Anterior cingulate cortex (tissue), 58 donors: ENCODE measurements at regions not wholly inside any gene's neighbourhood (a gene's known extent, or its start where the extent isn't known, plus 50 kb on each side); places are given as distances from the start of the nearest gene placed in this dataset.
A peak's percentile ranks its signal among the peaks of the same experiment; 100 is the strongest.
"Not testable (repeated sequence)": the region's sequence is repeated elsewhere in the genome, so short reads cannot be mapped to it uniquely, and the experiment has no call there.

Source experiments
- DNase-seq, 58 donors: peaks; one replicate each; lab custom pipeline; 2025; lab: John Stamatoyannopoulos, UW

DNA sequence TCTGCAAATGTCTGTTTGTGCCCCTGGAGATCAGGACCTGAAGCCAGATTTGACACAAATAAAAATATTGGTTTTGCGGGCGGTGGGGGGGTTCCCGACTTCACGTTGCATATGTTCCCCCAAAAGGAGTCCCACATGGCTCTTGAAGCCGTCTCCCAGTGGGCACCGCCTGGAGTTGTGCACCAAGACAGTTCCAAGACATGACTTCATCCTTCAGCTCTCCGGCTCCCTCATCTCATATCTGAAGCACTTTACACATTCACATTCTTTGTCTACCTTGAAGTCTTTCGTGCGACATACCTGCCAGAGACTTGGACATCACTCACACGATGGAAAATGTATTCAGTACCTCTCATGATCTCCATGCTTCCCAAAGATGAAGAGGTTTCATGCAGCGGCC lies 362.8 kb upstream of the FOXK1 start:
- DNase-seq = no peak

DNA sequence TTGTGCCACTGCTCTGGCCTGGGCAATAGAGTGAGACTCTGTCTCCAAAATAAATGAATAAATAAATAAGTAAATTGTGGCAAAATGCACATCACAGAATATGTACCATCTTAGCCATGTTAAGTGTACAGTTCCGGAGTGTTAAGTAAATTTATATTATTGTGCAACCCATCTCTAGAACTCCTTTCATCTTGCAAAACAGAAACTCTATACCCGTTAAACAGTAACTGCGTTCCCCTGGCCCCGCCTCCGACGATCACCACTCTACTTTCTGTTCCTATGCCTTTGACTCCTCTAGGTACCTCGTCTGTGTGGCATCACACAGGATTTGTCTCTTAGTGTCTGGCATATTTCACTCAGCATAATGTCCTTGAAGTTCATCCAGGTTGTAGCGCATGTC lies 356.4 kb upstream of the FOXK1 start:
- DNase-seq = no peak

DNA sequence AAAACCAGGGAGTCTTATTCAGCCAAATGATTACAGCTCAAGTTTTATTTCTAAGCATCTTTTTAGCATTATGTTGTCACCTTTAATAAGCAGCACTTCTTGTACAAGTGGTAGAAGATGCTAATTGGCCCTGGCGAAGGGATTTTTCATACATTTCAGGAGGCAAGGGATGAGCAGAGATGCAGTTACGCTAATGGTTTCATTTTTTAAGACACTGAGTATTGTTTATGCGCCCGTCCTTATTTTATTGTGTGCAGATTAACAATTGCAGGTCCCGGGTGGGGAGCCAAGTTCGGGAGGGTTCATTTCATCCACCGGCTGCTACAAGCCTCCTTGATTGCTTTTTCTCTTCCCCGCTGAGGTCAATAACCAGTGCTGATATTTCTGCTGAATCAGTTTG lies 350.4 kb upstream of the FOXK1 start:
- DNase-seq = no peak

DNA sequence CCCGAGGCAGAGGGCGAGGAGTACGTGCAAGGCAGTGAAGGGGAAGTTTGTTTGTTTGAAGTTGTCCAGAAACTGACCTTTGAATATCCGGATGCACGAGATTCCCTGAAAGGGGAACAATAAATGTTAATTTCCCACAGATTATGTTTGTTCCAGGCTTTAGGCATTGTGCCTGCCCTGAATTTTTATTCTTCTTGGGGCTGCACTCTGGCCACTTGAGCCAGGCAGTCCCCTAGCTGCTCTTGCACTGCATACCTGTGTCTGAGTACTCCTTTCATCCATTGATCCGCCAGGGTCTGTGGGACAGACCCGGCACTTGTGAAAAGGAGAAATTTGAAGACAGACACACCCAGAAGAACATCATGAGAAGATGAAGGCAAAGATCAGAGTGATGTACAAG lies 343.5 kb upstream of the FOXK1 start:
- no peak for DNase-seq

DNA sequence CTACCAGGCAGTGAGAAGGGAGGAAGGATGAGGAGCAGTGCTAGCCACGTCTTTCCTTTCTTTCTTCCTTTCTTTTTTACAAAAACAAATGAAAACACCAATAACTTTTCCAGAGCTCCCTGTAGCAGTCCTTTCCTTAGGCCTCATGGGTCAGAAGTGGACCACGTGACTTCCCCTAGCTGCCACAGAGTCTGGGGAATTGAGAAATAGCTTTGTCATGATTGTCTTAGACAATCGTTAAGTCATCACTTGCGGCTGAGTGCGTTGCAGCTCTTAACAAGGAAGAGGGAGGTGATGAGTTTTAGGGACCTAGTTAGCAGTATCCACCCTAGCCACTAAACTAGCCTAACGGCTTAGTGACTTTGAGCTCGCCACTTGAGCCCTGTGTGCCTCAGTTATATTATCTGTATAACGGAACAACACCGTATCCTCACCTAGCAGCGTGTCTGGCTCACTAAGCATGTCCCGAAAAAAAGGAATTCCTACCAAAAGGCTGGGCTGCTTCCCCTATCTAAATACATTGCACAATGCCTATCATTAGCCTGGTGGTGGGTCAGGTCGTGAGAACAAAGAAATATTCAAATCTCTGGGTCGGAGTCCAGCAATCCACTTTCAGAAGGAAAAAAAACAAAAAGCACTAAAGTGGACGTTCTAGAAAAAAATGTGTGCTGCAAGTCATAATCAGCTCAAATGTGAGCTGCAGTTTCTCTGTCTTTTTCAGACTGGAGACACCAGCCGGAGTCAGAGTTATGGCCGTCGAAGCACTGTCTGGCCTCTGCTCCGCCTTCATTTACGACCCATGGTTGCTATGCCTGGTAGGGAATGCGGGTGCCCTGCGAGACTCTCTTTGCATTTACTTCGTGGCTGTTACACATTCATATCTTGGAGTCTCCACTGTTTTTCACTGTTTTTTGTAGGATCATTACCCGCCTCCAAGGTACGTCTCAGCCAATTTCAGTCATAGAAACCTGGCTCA lies 338.5 kb upstream of the FOXK1 start:
- no peak for DNase-seq

DNA sequence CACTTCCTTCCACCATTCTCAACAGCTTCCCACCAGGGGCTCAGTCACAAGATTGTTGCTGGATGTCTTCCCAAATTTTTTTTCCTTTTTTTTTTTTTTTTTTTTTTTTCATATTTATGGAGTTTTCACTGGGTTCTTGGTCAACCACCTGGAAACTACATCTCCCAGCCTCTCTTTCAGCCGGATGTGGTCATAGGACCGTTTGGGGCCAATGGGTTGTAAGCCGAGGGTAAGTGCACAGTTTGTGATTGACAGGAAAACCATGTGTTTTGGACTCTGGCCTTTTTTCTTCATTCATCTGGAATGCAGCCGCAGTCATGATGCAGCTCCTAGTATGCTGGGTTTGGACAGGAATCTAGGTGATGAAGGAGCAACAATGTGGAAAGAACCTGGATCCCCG lies 337.1 kb upstream of the FOXK1 start:
- DNase-seq = no peak

DNA sequence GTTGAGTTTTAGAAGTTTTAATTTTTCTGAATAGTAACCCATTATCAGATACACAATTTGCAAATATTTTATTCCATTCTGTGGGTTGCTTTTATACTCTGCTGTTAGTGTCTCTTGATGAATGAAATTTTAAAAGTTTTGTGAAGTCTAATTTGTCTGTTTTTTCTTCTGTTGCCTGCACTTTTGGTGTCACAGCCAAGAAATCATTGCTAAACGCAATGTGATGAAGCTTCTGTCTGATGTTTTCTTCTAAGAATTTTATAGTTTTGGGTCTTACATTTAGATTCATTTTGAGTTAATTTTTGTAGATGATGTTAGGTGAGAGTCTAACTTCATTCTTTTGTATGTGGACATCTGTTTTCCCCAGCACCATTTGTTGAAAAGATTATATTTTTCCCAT lies 330.0 kb upstream of the FOXK1 start:
- no peak for DNase-seq

DNA sequence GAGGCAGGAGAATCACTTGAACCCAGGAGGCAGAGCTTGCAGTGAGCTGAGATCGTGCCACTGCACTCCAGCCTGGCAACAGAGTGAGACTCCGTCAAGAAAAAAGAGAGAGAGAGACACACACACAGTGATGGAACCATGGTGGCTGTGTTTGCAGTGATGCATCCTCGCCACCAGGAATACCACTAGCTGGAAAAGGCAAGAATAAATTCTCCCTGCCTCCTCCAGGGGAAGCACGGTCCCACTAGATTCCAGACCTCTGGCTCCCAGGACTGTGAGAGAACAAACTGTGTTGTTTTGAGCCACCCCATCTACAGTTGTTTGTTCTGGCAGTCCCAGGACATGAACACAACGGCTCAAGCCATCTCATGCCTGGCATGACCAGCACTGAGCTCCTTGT lies 320.3 kb upstream of the FOXK1 start:
- no peak for DNase-seq

DNA sequence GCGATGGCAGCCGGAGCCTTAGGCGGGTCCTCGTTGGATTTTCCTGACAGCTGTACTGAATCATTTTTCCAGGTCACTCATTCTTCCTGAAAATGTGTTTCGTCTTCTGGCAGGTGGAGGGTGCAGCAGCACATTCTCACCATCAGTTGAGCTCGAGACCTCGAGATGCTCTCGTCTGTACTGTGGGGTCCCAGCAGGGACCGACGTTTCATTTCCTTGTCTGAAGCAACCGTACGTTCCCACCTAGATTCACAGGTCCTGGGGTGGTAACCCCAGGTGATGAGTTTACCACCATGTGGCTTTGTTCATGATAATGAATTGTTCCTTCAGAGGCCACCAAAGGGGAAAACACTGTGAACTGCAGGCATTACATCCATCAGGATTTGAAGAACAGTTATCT lies 298.5 kb upstream of the FOXK1 start:
- no peak for DNase-seq

DNA sequence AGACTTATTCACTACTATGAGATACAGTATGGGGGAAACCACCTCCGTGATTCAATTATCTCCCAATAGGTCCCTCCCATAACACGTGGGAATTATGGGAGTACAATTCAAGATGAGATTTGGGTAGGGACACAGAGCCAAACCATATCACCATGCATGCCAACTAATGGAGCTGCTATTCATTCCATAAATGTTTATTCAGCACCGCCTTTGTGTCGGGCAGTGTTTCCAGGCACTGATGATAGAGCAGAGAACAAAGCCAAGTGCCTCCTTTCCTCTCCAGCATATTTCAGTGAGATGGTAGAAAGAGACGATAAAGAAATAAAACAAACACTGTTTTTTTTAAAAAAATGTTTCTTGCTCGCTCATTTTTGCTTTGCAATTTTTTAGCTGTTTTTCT lies 295.9 kb upstream of the FOXK1 start:
- DNase-seq = no peak

DNA sequence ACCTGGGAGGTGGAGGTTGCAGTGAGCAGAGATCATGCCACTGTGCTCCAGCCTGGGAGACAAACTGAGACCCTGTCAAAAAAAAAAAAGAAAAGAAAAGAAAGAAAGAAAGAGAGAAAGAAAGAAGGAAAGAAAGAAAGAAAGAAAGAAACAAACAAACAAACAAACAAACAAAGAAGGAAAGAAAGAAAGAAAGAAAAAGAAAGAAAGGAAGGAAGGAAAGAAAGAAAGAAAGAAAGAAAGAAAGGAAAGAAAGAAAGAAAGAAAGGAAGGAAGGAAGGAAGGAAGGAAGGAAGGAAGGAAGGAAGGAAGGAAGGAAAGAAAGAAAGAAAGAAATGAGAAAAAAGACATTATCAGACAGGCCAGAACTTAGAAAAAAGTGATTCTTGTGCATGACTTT lies 291.0 kb upstream of the FOXK1 start:
- not testable (repeated sequence) for DNase-seq

DNA sequence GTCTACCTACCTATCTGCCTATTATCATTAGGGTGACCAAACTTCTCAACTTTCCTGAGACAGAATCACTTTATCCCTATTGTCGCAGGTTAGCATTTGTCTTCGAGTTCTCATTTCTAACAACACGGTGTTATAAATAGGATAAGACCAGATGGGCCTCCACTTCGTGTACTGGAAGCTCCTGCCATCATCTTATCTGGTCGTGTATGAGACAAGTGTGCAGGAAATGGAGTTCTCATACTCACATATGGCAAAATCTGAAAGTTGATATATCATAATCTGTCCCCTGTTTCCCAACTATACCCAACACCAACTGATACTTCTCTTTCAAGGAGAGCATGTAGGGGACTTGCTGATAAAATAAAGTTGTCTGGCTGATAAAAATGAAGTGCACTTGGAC lies 287.4 kb upstream of the FOXK1 start:
- no peak for DNase-seq

DNA sequence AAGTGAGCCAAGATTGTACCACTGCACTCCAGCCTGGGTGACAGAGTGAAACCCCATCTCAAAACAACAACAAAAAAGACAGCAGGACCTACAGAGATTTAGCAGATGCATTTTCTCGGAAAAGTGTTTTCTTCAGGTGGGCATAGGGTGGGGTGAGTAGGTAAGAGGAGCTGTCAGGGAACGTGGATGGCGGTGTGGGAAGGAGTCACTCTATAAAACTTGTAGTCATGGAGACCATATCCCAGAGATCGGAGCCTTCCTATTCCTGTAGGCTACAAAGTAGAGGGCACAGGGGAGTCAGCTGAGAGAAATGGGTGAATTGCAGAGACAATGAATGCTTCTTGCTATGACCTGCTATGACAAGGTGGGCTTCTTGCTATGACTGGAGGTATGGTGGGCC lies 283.0 kb upstream of the FOXK1 start:
- no peak for DNase-seq

DNA sequence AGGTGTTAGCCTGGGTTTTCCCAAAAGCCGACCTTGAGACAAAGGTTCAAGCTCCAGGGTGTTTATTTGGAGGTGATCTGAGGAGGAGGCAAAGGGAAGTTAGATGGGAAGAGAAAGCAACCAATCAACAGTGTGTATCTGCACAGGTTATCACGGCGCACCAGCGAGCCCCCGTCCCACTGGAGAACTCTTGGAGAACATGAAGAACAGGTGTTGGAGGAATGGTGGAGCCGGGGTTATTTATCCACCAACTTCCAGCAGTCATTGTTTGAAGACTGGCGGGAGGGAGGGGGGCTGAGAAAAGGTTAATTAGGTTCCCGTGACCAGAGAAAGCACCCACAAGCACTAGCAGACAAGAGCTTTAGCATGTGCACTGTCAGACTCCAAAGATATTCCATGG lies 282.5 kb upstream of the FOXK1 start:
- DNase-seq = no peak

DNA sequence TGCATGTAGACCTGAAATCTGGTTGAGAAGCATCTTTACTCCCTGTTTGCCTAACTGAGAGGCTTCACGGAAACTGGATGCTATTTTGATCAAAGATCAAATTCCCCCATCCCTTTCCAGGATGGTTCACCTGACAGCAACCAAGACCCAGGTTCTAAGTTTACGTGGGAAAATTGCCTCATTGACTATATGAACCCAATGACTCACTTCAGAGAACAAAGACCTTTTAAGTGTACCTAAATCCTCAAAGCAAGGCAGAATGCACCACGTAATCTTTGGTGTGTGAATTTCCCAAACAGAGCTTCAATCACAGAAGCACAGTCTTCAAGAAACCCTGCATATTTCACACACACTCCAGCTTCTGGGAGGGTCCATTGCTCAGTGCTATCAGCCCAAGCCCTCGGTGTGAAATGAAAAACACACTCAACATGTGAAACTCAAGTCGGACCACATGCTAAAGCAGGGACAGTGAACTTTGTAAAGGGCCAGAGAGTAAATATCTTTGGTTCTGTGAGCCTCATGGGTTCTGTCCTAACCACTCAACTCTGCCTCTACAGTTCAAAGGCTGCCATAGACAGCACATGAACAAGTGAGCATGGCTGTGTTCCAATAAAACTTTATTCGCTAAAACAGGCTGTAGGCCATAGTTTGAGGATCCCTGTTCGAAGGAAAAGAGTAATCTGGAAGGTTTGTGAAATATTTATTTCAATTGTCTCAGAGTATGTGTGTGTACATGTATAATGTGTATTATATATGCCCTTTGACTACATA lies 275.6 kb upstream of the FOXK1 start:
- no peak for DNase-seq

DNA sequence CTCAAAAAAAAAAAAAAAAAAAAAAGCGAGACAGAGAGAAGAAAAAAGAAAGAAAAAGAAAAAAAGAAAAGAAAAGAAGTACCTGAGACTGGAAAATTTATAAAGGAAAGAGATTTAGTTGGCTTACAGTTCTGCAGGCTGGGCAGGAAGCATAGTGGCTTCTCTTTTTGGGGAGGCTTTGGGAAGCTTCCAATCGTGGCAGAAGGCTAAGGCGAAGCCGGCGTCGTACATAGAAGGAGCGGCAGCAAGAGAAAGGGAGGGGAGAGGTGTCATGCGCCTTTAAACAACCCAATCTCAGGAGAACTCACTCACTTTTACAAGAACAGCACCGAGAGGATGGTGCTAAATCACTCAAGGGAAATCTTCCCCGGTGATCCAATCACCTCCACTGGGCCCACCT lies 272.1 kb upstream of the FOXK1 start:
- peak in 1 of 58 donors; percentile 11 for DNase-seq

DNA sequence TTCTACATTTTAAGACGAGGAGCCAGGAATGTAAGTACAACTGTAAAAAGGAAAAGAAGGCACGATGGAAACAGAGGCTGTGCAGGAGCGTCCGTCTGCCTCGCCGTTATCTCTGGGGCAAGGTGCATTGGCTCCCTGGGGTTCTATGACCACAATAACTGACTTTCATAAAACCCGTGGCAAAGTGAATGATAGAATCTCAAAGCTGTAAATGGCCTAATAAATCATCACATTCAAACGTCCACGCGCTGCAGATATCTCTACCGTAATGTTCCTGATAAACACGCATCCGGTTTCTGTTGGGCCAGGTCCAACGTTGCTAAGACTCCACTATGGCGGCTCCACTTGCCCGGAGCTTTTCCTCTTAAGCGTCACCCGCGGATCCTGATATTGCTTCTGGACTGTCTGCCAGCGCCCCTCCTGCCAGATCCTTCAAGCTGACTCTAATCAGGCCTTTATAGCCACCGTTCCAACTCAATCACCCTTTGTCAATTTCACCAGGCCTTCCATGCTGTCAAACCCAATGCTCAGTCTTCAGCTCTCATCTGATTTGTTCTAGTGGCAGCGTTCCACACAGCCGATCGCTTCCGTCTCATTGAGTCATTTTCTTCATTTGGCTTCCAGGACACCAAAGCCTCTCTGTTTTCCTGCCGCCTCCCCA lies 265.6 kb upstream of the FOXK1 start:
- DNase-seq = peak in 9 of 58 donors; percentile 1 to 30 (median 8)

DNA sequence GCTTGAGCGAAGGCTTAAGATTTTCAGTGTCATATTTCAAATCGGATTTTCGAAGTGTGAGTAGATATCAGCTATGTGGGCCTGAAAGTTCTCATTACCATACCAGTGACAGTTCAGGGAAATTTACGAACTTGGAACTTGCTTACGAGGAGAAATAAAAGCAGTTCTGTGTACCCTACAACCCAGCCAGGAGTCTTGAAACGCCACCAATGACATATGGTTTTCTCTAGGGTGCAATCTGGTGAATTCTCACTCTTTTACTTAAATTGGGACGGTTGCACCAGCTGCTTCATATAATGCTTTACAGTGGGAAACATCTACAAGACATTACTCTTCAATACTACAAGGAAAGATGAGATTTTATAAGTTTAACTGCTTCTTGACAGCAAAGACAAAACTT lies 253.6 kb upstream of the FOXK1 start:
- DNase-seq = peak in 1 of 58 donors; percentile 31

DNA sequence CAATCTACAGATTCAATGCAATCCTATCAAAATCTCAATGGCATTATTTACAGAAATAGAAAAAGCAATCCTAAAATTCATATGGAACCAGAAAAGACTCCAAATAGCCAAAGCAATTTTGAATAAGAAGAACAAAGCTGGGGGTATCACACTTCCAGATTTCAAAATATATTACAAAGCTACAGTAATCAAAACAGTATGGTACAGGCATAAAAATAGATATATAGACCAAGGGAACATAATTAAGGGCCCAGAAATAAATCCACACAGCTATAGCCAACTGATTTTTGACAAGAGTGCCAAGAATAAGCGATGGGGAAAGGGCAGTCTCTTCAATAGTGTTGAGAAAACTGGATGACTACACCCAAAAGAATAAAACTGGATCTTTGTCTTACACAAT lies 251.9 kb upstream of the FOXK1 start:
- DNase-seq = no peak

DNA sequence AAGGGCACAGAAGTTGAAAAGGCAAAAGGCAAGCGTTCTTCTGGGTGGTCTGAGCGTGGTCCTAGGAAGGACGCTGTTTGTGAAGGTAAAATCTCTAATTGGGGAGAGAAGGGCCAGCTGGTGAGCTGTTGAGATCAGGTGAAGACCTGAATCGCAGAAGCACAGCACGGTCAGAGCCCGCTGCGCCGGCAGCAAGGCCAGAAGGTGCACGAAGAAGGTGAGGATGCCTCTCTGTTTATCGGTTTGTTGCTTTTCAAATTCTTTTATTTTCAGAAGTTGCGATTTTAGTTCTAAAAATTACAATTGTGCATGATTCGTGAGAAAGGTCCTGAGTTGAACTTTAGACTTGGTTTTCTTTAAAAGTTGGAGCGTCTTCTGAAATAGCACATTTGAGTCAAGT lies 247.8 kb upstream of the FOXK1 start:
- no peak for DNase-seq

DNA sequence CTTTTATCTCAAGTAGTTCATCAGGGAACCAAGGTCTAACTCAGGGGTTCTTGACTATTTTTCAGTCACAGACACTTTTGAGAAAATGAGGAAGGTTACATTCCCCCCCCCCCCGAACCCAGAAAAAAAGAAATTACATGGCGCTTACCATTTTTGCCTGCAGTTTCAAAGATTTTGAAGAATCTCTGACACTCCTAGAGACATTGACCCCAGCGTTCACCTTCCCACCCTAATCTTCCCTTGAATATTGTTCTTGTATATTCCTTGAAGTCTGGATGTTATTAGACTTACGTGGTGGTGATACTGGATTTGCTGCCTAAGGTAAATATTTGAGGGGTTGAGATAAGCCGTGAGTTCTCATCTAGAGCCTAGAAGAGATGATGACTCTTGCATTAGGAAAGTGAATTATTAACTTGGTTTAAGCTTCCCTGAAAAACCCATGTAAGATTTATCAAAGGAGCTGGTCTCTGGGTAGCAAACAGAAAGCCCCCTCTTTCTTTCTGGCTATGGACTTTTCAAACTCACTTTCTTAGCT lies 245.7 kb upstream of the FOXK1 start:
- no peak for DNase-seq
